AG20443 (cell line): ENCODE measurements at regions not wholly inside any gene's neighbourhood (a gene's known extent, or its start where the extent isn't known, plus 50 kb on each side); places are given as distances from the start of the nearest gene placed in this dataset.
"Not testable (repeated sequence)": the region's sequence is repeated elsewhere in the genome, so short reads cannot be mapped to it uniquely, and the experiment has no call there.

Experiments
- DNase-seq: peaks from one replicate; pipeline ENCODE4 v3.0.0; 2012; ENCODE audit warnings: low spot score, mixed read lengths

GRCh38 chr5:32842813-32843530 lies 131.9 kb downstream of the NPR3 start:
- no peak for DNase-seq

- no peak for DNase-seq
Measured at GRCh38 chr5:32843531-32843895, 132.4 kb downstream of the NPR3 start.

- DNase-seq = no peak
Measured at GRCh38 chr5:32845171-32845570, 134.1 kb downstream of the NPR3 start.

- no peak for DNase-seq
Measured at GRCh38 chr5:32848120-32848519, 137.0 kb downstream of the NPR3 start.

GRCh38 chr5:32848681-32849080 lies 137.6 kb downstream of the NPR3 start:
- no peak for DNase-seq

- no peak for DNase-seq
Measured at GRCh38 chr5:32850817-32851496, 139.8 kb downstream of the NPR3 start.

- DNase-seq = no peak
Measured at GRCh38 chr5:32851559-32852173, 140.5 kb downstream of the NPR3 start.

GRCh38 chr5:32852535-32852934 lies 141.4 kb downstream of the NPR3 start:
- DNase-seq = peak; percentile 38

GRCh38 chr5:32852976-32853375 lies 141.9 kb downstream of the NPR3 start:
- no peak for DNase-seq

- DNase-seq = no peak
Measured at GRCh38 chr5:32854473-32854872, 143.4 kb downstream of the NPR3 start.

- DNase-seq = no peak
Measured at GRCh38 chr5:32859211-32859641, 148.1 kb downstream of the NPR3 start.

- peak; percentile 33 for DNase-seq
Measured at GRCh38 chr5:32865475-32865874, 154.4 kb downstream of the NPR3 start.

GRCh38 chr5:32866138-32866537 lies 155.0 kb downstream of the NPR3 start:
- DNase-seq = no peak

GRCh38 chr5:32869216-32869615 lies 158.1 kb downstream of the NPR3 start:
- DNase-seq = peak; percentile 57

GRCh38 chr5:32876791-32877190 lies 165.7 kb downstream of the NPR3 start:
- DNase-seq = no peak

- not testable (repeated sequence) for DNase-seq
Measured at GRCh38 chr5:32879364-32879763, 168.2 kb downstream of the NPR3 start.

GRCh38 chr5:32880796-32881195 lies 169.7 kb downstream of the NPR3 start:
- DNase-seq = no peak

- no peak for DNase-seq
Measured at GRCh38 chr5:32887390-32887789, 176.3 kb downstream of the NPR3 start.

GRCh38 chr5:32889078-32889477 lies 178.0 kb downstream of the NPR3 start:
- DNase-seq = no peak

GRCh38 chr5:32903613-32904012 lies 192.5 kb downstream of the NPR3 start:
- DNase-seq = no peak

- peak; percentile 13 for DNase-seq
Measured at GRCh38 chr5:32908641-32909040, 197.5 kb downstream of the NPR3 start.

GRCh38 chr5:32909207-32909606 lies 198.1 kb downstream of the NPR3 start:
- DNase-seq = peak; percentile 74

- peak; percentile 58 for DNase-seq
Measured at GRCh38 chr5:32916648-32917047, 205.5 kb downstream of the NPR3 start.
